ENCODE measurements at regions not wholly inside any gene's neighbourhood (a gene's known extent, or its start where the extent isn't known, plus 50 kb on each side); places are given as distances from the start of the nearest gene placed in this dataset.

GRCh38 chr2:18496516-18496915, 63.9 kb downstream of the RDH14 start:
- Mint-ChIP-seq H3K9me3 (ENCODE audit: insufficient read depth) (no peaks in the 10 kb centered on the region), H3K4me1 (no peaks in the 10 kb centered on the region), H3K27ac (no peak overlapping the region), H3K4me3 (no peak overlapping the region), H3K27me3 (peaks cover 37% of the 10 kb centered on the region)
- ATAC-seq (ENCODE audit: low read depth) (no peak), DNase-seq (no peak)
- Histone ChIP-seq H3K4me3 (ENCODE audit: control extremely low read depth in 1 of 5, extremely low read depth in 1 of 5, insufficient read depth in 1 of 5, low read depth in 2 of 5, low read length in 4 of 5) (no peak overlapping the region), H3K4me1 (ENCODE audit: control insufficient read depth in 2 of 2, insufficient read depth in 2 of 2, low read length in 2 of 2) (no peaks in the 10 kb centered on the region), H2AFZ (ENCODE audit: insufficient read depth, low read depth, low read length, poor library complexity, severe bottlenecking) (no peak overlapping the region), H3K9ac (ENCODE audit: low read length) (no peak overlapping the region), H3K27ac (ENCODE audit: low read length in 2 of 2) (no peak overlapping the region), H3K79me2 (ENCODE audit: control insufficient read depth, insufficient read depth, low read length) (no peaks in the 10 kb centered on the region), H3K9me3 (ENCODE audit: control extremely low read depth in 1 of 3, control insufficient read depth in 2 of 3, insufficient read depth in 1 of 3, low read length in 2 of 3) (no peaks in the 10 kb centered on the region), H3K4me2 (replicated peaks; ENCODE audit: low read depth, low read length, poor library complexity, severe bottlenecking) (no peak overlapping the region), H3K27me3 (replicated peaks in 1 of 4; ENCODE audit: control extremely low read depth in 1 of 4, control insufficient read depth in 3 of 4, insufficient read depth in 4 of 4, low read length in 3 of 4) (peaks cover 0 to 8% (median 2%) of the 10 kb centered on the region in 4 experiments), H3K36me3 (replicated peaks in 1 of 2; ENCODE audit: control extremely low read depth in 1 of 2, control insufficient read depth in 1 of 2, extremely low read depth in 1 of 2, insufficient read depth in 2 of 2, low read length in 1 of 2) (no peaks in the 10 kb centered on the region), H4K20me1 (ENCODE audit: control insufficient read depth, insufficient read depth, low read length, poor library complexity, severe bottlenecking) (no peaks in the 10 kb centered on the region)
- 87% methylated on average over 3 of the region's 4 CpGs for WGBS (ENCODE audit: insufficient coverage)
- POLR2A ChIA-PET: no interaction called here
- TF ChIP-seq, protein P1, sequence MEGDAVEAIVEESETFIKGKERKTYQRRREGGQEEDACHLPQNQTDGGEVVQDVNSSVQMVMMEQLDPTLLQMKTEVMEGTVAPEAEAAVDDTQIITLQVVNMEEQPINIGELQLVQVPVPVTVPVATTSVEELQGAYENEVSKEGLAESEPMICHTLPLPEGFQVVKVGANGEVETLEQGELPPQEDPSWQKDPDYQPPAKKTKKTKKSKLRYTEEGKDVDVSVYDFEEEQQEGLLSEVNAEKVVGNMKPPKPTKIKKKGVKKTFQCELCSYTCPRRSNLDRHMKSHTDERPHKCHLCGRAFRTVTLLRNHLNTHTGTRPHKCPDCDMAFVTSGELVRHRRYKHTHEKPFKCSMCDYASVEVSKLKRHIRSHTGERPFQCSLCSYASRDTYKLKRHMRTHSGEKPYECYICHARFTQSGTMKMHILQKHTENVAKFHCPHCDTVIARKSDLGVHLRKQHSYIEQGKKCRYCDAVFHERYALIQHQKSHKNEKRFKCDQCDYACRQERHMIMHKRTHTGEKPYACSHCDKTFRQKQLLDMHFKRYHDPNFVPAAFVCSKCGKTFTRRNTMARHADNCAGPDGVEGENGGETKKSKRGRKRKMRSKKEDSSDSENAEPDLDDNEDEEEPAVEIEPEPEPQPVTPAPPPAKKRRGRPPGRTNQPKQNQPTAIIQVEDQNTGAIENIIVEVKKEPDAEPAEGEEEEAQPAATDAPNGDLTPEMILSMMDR (IDR thresholded peaks at IDR 0.05): no peak
- TF ChIP-seq EZH2 (IDR thresholded peaks at IDR 0.05; ENCODE audit: borderline replicate concordance, insufficient read depth, low read depth, low read length, poor library complexity, severe bottlenecking): no peak
- intact Hi-C loops (cut with micrococcal nuclease): no loop called here
- CTCF ChIA-PET: no interaction called here

GRCh38 chr2:18495058-18495457, 65.4 kb downstream of the RDH14 start:
- Histone ChIP-seq H3K36me3 (replicated peaks in 1 of 2; ENCODE audit: control extremely low read depth in 1 of 2, control insufficient read depth in 1 of 2, extremely low read depth in 1 of 2, insufficient read depth in 2 of 2, low read length in 1 of 2) (no peaks in the 10 kb centered on the region), H4K20me1 (ENCODE audit: control insufficient read depth, insufficient read depth, low read length, poor library complexity, severe bottlenecking) (no peaks in the 10 kb centered on the region), H3K4me1 (ENCODE audit: control insufficient read depth in 2 of 2, insufficient read depth in 2 of 2, low read length in 2 of 2) (no peaks in the 10 kb centered on the region), H3K4me3 (ENCODE audit: control extremely low read depth in 1 of 5, extremely low read depth in 1 of 5, insufficient read depth in 1 of 5, low read depth in 2 of 5, low read length in 4 of 5) (no peak overlapping the region), H3K9ac (ENCODE audit: low read length) (no peak overlapping the region), H3K9me3 (ENCODE audit: control extremely low read depth in 1 of 3, control insufficient read depth in 2 of 3, insufficient read depth in 1 of 3, low read length in 2 of 3) (no peaks in the 10 kb centered on the region), H3K27ac (ENCODE audit: low read length in 2 of 2) (no peak overlapping the region), H3K27me3 (replicated peaks in 1 of 4; ENCODE audit: control extremely low read depth in 1 of 4, control insufficient read depth in 3 of 4, insufficient read depth in 4 of 4, low read length in 3 of 4) (peaks cover 0 to 8% (median 2%) of the 10 kb centered on the region in 4 experiments), H3K79me2 (ENCODE audit: control insufficient read depth, insufficient read depth, low read length) (no peaks in the 10 kb centered on the region), H2AFZ (ENCODE audit: insufficient read depth, low read depth, low read length, poor library complexity, severe bottlenecking) (no peak overlapping the region), H3K4me2 (replicated peaks; ENCODE audit: low read depth, low read length, poor library complexity, severe bottlenecking) (no peak overlapping the region)
- Mint-ChIP-seq H3K4me1 (no peaks in the 10 kb centered on the region), H3K9me3 (ENCODE audit: insufficient read depth) (no peaks in the 10 kb centered on the region), H3K4me3 (no peak overlapping the region), H3K27me3 (peaks cover 41% of the 10 kb centered on the region), H3K27ac (no peak overlapping the region)
- TF ChIP-seq EZH2 (IDR thresholded peaks at IDR 0.05; ENCODE audit: borderline replicate concordance, insufficient read depth, low read depth, low read length, poor library complexity, severe bottlenecking): no peak
- TF ChIP-seq, protein P1 (IDR thresholded peaks at IDR 0.05): no peak
- WGBS (ENCODE audit: insufficient coverage): 71% methylated on average over 1 of the region's 2 CpGs
- intact Hi-C loops (cut with micrococcal nuclease): no loop called here
- ChIA-PET POLR2A (no interaction called here), CTCF (no interaction called here)
- DNase-seq: no peak
- ATAC-seq (ENCODE audit: low read depth): no peak

All from B cell (primary cell).